ENCODE measurements at regions not wholly inside any gene's neighbourhood (a gene's known extent, or its start where the extent isn't known, plus 50 kb on each side); places are given as distances from the start of the nearest gene placed in this dataset.

DNA sequence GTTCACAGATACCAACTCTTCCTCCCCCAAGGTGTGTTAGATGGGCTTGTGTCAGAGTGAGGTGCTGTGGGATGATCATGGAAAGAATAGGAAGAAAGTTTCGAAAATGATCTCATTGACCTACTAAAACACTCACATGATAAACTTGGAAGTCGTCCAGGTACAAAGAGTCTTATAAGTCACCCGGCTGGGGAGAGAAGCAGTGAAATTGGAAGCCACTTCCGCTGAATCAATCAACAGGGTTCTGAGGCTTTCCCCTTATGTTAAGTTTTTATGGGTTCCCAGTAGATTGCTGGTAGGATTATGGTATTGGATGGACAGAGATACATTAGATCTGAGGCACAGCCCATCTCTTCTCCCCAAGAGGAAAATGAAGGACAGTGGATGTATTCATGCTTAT is 218.8 kb upstream of the MSX2 start:
- TF ChIP-seq, protein P1, sequence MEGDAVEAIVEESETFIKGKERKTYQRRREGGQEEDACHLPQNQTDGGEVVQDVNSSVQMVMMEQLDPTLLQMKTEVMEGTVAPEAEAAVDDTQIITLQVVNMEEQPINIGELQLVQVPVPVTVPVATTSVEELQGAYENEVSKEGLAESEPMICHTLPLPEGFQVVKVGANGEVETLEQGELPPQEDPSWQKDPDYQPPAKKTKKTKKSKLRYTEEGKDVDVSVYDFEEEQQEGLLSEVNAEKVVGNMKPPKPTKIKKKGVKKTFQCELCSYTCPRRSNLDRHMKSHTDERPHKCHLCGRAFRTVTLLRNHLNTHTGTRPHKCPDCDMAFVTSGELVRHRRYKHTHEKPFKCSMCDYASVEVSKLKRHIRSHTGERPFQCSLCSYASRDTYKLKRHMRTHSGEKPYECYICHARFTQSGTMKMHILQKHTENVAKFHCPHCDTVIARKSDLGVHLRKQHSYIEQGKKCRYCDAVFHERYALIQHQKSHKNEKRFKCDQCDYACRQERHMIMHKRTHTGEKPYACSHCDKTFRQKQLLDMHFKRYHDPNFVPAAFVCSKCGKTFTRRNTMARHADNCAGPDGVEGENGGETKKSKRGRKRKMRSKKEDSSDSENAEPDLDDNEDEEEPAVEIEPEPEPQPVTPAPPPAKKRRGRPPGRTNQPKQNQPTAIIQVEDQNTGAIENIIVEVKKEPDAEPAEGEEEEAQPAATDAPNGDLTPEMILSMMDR (IDR thresholded peaks at IDR 0.05): no peak
- TF ChIP-seq EP300 (IDR thresholded peaks at IDR 0.05): no peak
- TF ChIP-seq POLR2A (IDR thresholded peaks at IDR 0.05): no peak

Measured in tibial nerve (tissue), 4 donors.